OCI-LY7 (cell line): ENCODE measurements at regions not wholly inside any gene's neighbourhood (a gene's known extent, or its start where the extent isn't known, plus 50 kb on each side); places are given as distances from the start of the nearest gene placed in this dataset.

ENCODE experiments used
- EZH2phosphoT487 ChIP-seq: fragments of 200-600 bp; sonication (generic); IDR thresholded peaks from 2 replicates; pipeline ENCODE4 v1.6.1; 2018; ENCODE audit warnings: low read depth, borderline replicate concordance, mild to moderate bottlenecking, mixed run types, antibody characterized with exemption, low read length, moderate library complexity, mixed read lengths
- TF ChIP-seq, protein P1 (sequence below): fragments of 200-600 bp; sonication (generic); conservative IDR thresholded peaks from 2 replicates; pipeline ENCODE4 v1.5.1; 2014; ENCODE audit warnings: mild to moderate bottlenecking, antibody characterized with exemption, low read length, moderate library complexity, mixed read lengths

DNA sequence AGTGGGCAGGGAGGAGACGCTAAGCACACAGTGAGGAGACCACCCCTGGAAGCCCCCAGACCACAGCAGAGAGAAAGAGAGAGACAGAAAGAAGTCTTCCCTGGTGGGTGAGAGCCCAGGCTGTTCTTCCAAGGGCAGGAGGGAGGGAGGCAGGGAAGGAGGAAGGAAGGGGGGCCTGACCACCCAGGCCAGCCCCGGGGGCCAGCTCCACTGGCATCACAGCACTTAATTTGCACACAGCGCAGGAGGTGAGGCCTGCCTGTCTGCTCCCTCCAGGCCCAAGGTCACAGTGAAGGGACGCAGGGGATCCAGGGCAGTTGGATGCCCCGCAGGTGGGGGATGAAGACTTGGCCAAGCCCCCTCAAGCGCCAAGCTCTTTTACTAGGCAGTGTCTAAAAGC, 141.9 kb upstream of the C14orf180 start:
- TF ChIP-seq, protein P1, sequence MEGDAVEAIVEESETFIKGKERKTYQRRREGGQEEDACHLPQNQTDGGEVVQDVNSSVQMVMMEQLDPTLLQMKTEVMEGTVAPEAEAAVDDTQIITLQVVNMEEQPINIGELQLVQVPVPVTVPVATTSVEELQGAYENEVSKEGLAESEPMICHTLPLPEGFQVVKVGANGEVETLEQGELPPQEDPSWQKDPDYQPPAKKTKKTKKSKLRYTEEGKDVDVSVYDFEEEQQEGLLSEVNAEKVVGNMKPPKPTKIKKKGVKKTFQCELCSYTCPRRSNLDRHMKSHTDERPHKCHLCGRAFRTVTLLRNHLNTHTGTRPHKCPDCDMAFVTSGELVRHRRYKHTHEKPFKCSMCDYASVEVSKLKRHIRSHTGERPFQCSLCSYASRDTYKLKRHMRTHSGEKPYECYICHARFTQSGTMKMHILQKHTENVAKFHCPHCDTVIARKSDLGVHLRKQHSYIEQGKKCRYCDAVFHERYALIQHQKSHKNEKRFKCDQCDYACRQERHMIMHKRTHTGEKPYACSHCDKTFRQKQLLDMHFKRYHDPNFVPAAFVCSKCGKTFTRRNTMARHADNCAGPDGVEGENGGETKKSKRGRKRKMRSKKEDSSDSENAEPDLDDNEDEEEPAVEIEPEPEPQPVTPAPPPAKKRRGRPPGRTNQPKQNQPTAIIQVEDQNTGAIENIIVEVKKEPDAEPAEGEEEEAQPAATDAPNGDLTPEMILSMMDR, result no peak
- TF ChIP-seq EZH2phosphoT487, result no peak
